Gastroesophageal sphincter (tissue), 3 donors: ENCODE measurements at regions not wholly inside any gene's neighbourhood (a gene's known extent, or its start where the extent isn't known, plus 50 kb on each side); places are given as distances from the start of the nearest gene placed in this dataset.

ENCODE experiments used
- CTCF ChIP-seq, 4 experiments: fragments of 200-600 bp in 2 of 4; fragments of 450-650 bp in 2 of 4; sonication (generic) in 1 of 4; IDR thresholded peaks; one replicate each; pipeline ENCODE4 v1.5.1; 2017 to 2019; ENCODE audit warnings: antibody characterized with exemption in 4 of 4, mild to moderate bottlenecking in 2 of 4, moderate library complexity in 2 of 4
- EP300 ChIP-seq: sonication (generic); formaldehyde crosslinking; IDR thresholded peaks from one replicate; pipeline ENCODE4 v1.6.1; 2017; ENCODE audit warnings: antibody characterized with exemption, mild to moderate bottlenecking
- POLR2A ChIP-seq, 2 donors: fragments of 450-650 bp; IDR thresholded peaks; one replicate each; pipeline ENCODE4 v1.6.1; 2017; ENCODE audit warnings: antibody characterized with exemption in 2 of 2, mild to moderate bottlenecking in 2 of 2, moderate library complexity in 1 of 2
- POLR2AphosphoS5 ChIP-seq: sonication (generic); formaldehyde crosslinking; IDR thresholded peaks from one replicate; pipeline ENCODE4 v1.6.1; 2017; ENCODE audit warnings: antibody characterized with exemption

- TF ChIP-seq POLR2A (IDR thresholded peaks at IDR 0.05) (no peak), CTCF (IDR thresholded peaks at IDR 0.05) (no peak), POLR2AphosphoS5 (no peak), EP300 (no peak)
These were observed 324.5 kb downstream of the NPHP4 start for GRCh38 chr1:5667513-5668325.
